Posterior cingulate gyrus (tissue), 11 donors: ENCODE measurements at regions not wholly inside any gene's neighbourhood (a gene's known extent, or its start where the extent isn't known, plus 50 kb on each side); places are given as distances from the start of the nearest gene placed in this dataset.

ENCODE experiments used
- DNase-seq, 10 donors: peaks; one replicate each; pipeline versions ENCODE4 v3.0.0 to v3.0.0-alpha.2; 2020 to 2021; ENCODE audit warnings: mixed read lengths in 3 of 10
- intact Hi-C: fragments of 100-400 bp; cut with DNase I; formaldehyde crosslinking; loops from one replicate; pipeline ENCODE4 v1.15.1; 2023

DNA sequence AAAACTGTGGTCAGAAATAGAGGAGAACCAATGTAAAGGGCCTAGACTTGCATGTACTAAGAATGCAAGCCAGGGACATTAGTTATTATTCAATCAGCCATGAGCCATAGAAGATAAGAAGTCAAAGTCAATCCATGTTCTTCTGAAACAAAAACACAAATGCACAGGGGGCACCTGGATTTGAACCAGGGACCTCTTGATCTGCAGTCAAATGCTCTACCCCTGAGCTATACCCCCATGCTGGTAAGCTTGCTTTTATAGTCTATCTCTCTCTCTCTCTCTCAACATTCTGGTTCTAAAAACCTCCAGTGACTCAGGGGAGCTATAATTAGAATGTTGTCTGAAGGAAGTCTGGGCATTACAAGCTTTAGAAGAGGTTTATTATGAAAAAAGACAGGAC lies 85.6 kb upstream of the ACP3 start:
- DNase-seq, result no peak
- intact Hi-C loops, result no loop called here

DNA sequence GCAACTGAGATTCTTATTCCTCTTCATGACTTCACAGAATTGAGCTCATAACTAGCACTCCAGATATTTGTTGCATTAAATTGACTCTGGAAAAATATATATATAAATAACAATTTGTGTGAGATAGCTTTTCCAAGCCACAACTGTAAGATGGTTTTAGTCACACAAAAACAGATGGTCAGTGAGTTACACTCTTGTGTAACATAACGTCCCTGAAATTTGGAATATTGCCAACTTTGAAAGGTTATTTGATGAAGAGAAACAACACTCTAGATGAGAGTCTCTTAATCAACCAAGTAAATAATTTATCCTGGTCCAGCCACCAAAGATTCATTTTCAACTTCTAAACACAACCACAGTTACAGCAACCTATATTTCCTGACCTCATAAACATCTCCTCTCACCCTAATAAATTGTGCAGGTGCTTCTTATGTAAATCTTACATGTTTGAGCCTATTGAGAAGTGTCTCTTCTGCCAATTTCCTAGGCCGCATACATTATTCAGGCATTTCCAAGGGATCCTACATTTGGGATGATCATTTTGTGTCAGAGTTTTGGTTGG lies 84.9 kb upstream of the ACP3 start:
- intact Hi-C loops, result no loop called here
- DNase-seq, result no peak

- DNase-seq, result no peak
- intact Hi-C loops, result no loop called here
These were observed 80.2 kb upstream of the ACP3 start for GRCh38 chr3:132236701-132237651.

GRCh38 chr3:132237652-132238032 lies 79.6 kb upstream of the ACP3 start:
- intact Hi-C loops, result no loop called here
- DNase-seq, result no peak

GRCh38 chr3:132239587-132239986 lies 77.6 kb upstream of the ACP3 start:
- intact Hi-C loops, result no loop called here
- no peak for DNase-seq

DNA sequence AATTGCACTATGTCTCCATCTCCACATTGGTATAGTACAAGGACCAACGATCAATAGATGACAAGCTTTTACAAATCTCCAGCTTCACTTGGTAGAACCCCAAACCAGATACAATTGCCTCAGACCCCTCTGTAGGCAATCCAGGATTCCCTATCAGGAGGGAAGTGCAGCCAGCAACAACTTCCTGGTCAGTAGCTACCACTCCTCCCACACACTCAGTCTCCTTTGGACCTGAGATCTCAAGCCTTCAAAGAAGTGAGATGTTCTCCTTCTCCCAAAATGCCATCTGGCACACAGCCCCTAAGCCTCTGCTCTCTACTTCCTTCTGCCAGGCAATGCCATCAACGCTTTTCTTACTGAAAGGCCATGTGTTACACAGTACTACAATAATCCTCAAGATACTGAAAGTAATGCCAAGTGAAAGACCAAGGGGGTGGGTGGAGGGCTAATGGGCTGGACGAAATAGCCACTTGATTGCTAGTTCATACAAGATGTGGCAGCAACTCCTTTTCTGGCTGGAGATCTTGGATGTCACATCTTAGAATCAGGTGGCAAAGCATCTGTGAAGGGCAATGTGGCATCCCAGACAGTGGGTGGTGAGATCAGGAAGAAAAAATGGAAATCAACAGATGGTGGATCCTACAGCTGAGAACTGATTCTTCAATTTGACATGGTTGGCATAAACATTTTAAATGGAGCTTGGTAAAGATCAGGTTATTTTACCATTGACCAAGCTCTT lies 75.3 kb upstream of the ACP3 start:
- peak in 2 of 10 donors; percentile 13 to 72 for DNase-seq

GRCh38 chr3:132242790-132243189 lies 74.4 kb upstream of the ACP3 start:
- DNase-seq, result no peak
- intact Hi-C loops, result no loop called here

More for the DNA sequence above, 75.3 kb upstream of the ACP3 start:
- intact Hi-C loops, result no loop called here

- no peak for DNase-seq
- intact Hi-C loops, result no loop called here
These were observed 71.6 kb upstream of the ACP3 start for GRCh38 chr3:132245552-132246142.

DNA sequence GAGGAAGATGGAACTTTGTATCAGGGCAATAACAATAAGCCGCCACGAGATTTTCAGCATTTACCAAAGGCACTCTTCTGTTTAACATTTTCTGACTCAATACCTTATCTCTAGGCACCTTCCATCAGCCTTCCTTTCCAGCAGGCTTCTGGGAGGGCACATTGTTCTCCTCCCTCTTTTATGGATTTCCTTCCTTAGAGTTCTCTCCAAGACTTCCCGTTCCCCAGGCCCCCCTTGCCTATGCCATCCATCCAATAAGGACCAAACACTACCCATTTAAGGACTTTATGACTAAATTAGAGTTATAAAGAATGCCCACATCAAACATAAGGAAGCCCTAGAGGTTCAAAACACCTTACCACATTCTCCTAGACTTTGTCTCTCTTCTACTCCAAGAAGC lies 71.0 kb upstream of the ACP3 start:
- intact Hi-C loops, result no loop called here
- no peak for DNase-seq

GRCh38 chr3:132247211-132247610 lies 70.0 kb upstream of the ACP3 start:
- intact Hi-C loops, result no loop called here
- no peak for DNase-seq

DNA sequence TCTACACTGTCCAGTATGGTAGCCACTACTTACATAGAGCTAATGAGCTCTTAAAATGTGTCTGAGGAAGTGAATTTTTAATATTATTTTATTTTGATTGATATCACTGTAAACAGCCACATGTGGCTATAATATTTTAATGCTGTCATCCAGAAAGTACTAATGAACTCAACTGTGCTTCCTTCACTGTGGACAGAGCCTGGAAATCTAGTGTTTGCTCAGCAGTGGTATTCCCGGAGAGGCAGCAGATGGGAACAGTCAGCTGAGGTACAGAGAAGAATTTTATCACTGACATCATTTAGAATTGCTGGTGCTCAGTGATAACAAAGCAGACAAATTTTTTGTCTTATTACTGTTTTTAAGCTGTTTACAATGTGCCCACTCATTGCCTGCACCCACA lies 68.7 kb upstream of the ACP3 start:
- DNase-seq, result no peak
- intact Hi-C loops, result no loop called here

- intact Hi-C loops, result loop anchor here (1.0 to 2.0 kb wide), 3 partner anchors 90 to 389 kb away; no protein-coding TSS in a partner anchor
- no peak for DNase-seq
These were observed 63.8 kb upstream of the ACP3 start for GRCh38 chr3:132253262-132253878.

DNA sequence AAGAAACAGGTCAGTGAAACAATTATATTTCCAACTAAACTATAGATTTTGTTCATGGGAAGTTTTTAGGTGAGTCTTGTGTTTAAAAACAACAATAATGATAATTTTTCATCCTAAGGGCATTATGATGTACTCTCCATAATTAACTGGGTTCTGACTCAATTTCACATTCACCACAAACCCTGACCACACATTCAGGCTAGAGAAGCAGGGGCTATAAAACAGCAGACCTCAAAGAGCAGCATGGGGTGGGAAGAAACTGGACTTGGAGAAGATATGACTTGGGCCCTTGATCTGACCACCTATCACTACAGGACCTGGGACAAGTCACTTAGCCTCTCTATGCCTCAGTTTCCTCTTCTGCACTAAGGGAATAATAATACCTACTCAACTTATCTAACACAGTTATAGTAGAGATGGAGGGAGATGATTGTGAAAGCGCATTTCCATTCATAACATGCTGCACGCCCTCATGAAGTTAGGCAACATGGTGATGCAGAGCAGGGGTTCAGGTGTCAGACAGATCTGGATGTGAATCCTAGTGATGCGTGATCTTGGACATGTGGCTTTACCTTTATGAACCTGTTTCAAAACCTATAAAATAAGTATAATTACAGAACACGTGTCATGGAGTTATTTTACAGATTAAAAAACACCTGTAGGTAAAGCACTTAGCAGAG lies 63.0 kb upstream of the ACP3 start:
- intact Hi-C loops, result no loop called here
- no peak for DNase-seq

GRCh38 chr3:132255041-132255745 lies 62.0 kb upstream of the ACP3 start:
- DNase-seq, result no peak
- intact Hi-C loops, result no loop called here

GRCh38 chr3:132256989-132257388 lies 60.2 kb upstream of the ACP3 start:
- DNase-seq, result peak in 3 of 10 donors; percentile 11 to 43 (median 11)
- intact Hi-C loops, result no loop called here

DNA sequence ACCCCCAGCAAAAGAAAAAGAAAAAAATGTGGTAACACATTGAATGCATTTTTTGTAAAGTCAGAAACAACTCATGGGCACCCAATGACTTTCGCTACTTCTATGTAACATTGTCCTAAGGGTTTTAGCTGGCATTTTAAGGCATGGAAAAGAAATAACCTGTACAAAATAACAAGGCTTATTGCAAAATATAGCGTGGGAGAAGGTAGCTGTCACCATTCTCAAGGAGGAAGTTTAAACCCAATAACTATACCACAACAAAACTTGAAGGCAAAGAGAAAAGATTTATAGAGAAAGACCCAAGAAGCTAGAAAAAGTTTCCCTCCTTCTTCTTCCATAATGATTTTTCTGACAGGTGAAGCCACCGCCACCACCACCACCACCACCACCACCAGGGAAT lies 55.7 kb upstream of the ACP3 start:
- DNase-seq, result no peak
- intact Hi-C loops, result no loop called here

DNA sequence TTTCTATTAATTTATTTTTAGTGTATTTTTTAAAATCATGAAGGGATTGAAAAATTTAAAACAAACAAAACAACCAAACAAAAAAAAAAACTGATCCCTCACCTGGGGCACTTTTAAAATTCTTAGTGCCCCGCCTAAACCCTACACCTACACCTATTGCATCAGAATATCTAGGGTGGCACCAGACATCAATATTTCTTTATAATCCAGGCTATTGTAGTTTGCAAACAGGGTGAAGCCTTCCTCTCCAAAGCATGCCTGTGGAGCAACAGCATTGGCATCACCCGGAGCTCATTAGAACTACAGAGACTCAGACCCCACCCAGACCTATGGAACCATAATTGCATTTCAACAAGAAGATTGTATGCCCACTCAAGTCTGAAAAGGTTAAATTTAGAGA lies 54.9 kb upstream of the ACP3 start:
- DNase-seq, result no peak
- intact Hi-C loops, result no loop called here

- intact Hi-C loops, result no loop called here
These were observed 54.3 kb upstream of the ACP3 start for GRCh38 chr3:132262956-132263355.

GRCh38 chr3:132265028-132265427 lies 52.2 kb upstream of the ACP3 start:
- DNase-seq, result no peak
- intact Hi-C loops, result no loop called here

More at GRCh38 chr3:132262956-132263355, 54.3 kb upstream of the ACP3 start:
- no peak for DNase-seq
